Spleen (tissue), 7 donors: ENCODE measurements at regions not wholly inside any gene's neighbourhood (a gene's known extent, or its start where the extent isn't known, plus 50 kb on each side); places are given as distances from the start of the nearest gene placed in this dataset.

ENCODE experiments used
- POLR2A ChIP-seq, 3 donors: fragments of 450-650 bp; IDR thresholded peaks; one replicate each; pipeline ENCODE4 v1.5.1; 2017; ENCODE audit warnings: antibody characterized with exemption in 3 of 3, mild to moderate bottlenecking in 1 of 3
- POLR2AphosphoS5 ChIP-seq, 3 donors: sonication (generic); formaldehyde crosslinking; IDR thresholded peaks; one replicate each; pipeline ENCODE4 v1.5.1; 2017; ENCODE audit warnings: antibody characterized with exemption in 3 of 3
- TF ChIP-seq, protein P1 (sequence below), 11 experiments: fragments of 200-600 bp in 7 of 11; fragments of 450-650 bp in 4 of 11; sonication (generic) in 4 of 11; IDR thresholded peaks in 8 of 11; conservative IDR thresholded peaks in 3 of 11; 1 replicate in 7 of 11; 2 replicates in 4 of 11; pipeline versions ENCODE4 v1.4.0 to v1.8.0; 2016 to 2021; ENCODE audit warnings: antibody characterized with exemption in 11 of 11, inconsistent platforms in 4 of 11, mild to moderate bottlenecking in 1 of 11
- donor health status: DM: no; HTN: no; CAD: no; lungs with moderate emphysema.
- donor health status: DM: no; HTN: no; CAD: no.
- donor health status: DM: no; HTN: no; CAD: no.

- TF ChIP-seq, protein P1, sequence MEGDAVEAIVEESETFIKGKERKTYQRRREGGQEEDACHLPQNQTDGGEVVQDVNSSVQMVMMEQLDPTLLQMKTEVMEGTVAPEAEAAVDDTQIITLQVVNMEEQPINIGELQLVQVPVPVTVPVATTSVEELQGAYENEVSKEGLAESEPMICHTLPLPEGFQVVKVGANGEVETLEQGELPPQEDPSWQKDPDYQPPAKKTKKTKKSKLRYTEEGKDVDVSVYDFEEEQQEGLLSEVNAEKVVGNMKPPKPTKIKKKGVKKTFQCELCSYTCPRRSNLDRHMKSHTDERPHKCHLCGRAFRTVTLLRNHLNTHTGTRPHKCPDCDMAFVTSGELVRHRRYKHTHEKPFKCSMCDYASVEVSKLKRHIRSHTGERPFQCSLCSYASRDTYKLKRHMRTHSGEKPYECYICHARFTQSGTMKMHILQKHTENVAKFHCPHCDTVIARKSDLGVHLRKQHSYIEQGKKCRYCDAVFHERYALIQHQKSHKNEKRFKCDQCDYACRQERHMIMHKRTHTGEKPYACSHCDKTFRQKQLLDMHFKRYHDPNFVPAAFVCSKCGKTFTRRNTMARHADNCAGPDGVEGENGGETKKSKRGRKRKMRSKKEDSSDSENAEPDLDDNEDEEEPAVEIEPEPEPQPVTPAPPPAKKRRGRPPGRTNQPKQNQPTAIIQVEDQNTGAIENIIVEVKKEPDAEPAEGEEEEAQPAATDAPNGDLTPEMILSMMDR (IDR thresholded peaks at IDR 0.05 in 8 of 11, conservative IDR thresholded peaks at IDR 0.05 in 3 of 11): no peak
- no peak for TF ChIP-seq POLR2AphosphoS5 (IDR thresholded peaks at IDR 0.05)
- no peak for TF ChIP-seq POLR2A (IDR thresholded peaks at IDR 0.05)
These were observed 323.3 kb downstream of the DHX15 start for GRCh38 chr4:24260923-24261564.
